Progenitor cell of endocrine pancreas (in vitro differentiated cells): ENCODE measurements at regions not wholly inside any gene's neighbourhood (a gene's known extent, or its start where the extent isn't known, plus 50 kb on each side); places are given as distances from the start of the nearest gene placed in this dataset.

Experiments used
- DNase-seq: peaks from one replicate; pipeline ENCODE4 v3.0.0; 2021; ENCODE audit warnings: low spot score; ENCODE audit not compliant: unreplicated experiment
- H3K27ac Mint-ChIP-seq: 2 replicates; pipeline ENCODE4 v1.8.0; 2021; ENCODE audit warnings: mild to moderate bottlenecking, moderate library complexity, mixed read lengths
- H3K27me3 Mint-ChIP-seq: 2 replicates; pipeline ENCODE4 v1.8.0; 2021; ENCODE audit warnings: mixed read lengths
- H3K36me3 Mint-ChIP-seq: 2 replicates; pipeline ENCODE4 v1.8.0; 2022; ENCODE audit warnings: mixed read lengths; ENCODE audit not compliant: insufficient read depth
- H3K4me1 Mint-ChIP-seq: 2 replicates; pipeline ENCODE4 v1.8.0; 2021; ENCODE audit warnings: low read depth, mixed read lengths
- H3K4me3 Mint-ChIP-seq: 2 replicates; pipeline ENCODE4 v1.8.0; 2021; ENCODE audit warnings: low read depth, mild to moderate bottlenecking, moderate library complexity, mixed read lengths
- H3K9me3 Mint-ChIP-seq: 2 replicates; pipeline ENCODE4 v1.8.0; 2021; ENCODE audit warnings: low read depth, mixed read lengths
- TF ChIP-seq, protein P1 (sequence below): fragments of 200-600 bp; sonication (generic); IDR thresholded peaks from one replicate; pipeline ENCODE4 v1.5.0; 2021; ENCODE audit warnings: antibody characterized with exemption, mild to moderate bottlenecking; ENCODE audit not compliant: unreplicated experiment

DNA sequence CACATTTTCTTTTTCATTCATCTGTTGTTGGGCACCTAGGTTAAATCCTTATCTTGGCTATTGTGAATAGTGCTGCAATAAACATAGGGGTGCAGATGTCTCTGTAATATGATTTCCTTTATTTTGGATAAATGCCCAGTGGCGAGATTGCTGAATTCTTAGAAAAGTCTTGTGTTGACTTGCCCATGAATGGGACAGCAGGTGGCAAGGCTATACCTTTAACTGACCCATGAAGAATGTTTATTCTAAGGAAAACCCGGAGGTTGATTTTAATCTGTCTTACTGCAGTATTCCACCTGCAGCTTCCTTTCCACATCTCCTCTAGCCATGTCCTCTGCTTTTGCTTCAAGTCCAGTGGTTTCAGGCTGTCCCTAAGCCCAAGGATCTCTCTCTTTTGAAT, 220.6 kb downstream of the SNCA start:
- Mint-ChIP-seq H3K4me1 (no peaks in the 10 kb centered on the region), H3K4me3 (no peak overlapping the region), H3K27ac (no peak overlapping the region), H3K9me3 (peaks cover 16% of the 10 kb centered on the region), H3K27me3 (no peaks in the 10 kb centered on the region), H3K36me3 (no peaks in the 10 kb centered on the region)
- DNase-seq: no peak
- TF ChIP-seq, protein P1, sequence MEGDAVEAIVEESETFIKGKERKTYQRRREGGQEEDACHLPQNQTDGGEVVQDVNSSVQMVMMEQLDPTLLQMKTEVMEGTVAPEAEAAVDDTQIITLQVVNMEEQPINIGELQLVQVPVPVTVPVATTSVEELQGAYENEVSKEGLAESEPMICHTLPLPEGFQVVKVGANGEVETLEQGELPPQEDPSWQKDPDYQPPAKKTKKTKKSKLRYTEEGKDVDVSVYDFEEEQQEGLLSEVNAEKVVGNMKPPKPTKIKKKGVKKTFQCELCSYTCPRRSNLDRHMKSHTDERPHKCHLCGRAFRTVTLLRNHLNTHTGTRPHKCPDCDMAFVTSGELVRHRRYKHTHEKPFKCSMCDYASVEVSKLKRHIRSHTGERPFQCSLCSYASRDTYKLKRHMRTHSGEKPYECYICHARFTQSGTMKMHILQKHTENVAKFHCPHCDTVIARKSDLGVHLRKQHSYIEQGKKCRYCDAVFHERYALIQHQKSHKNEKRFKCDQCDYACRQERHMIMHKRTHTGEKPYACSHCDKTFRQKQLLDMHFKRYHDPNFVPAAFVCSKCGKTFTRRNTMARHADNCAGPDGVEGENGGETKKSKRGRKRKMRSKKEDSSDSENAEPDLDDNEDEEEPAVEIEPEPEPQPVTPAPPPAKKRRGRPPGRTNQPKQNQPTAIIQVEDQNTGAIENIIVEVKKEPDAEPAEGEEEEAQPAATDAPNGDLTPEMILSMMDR: no peak

DNA sequence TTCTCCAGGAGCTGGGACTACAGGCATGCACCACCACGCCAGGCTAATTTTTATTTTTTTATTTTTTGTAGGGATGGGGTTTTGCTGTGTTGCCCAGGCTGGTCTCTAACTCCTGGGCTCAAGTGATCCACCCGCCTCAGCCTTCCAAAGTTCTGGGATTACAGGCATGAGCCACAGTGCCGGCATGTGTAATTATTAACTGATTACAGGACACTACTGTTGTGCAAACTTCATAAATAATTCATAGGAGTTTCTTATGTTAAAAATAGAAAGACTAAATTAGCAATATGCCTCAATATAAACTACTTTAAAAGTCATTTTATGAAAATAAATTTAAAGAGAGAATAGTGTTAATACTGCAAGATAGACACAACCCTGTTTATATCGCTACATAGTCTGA, 221.9 kb downstream of the SNCA start:
- H3K4me3 Mint-ChIP-seq: no peak overlapping the region
- H3K27me3 Mint-ChIP-seq: no peaks in the 10 kb centered on the region
- TF ChIP-seq, protein P1: no peak

DNA sequence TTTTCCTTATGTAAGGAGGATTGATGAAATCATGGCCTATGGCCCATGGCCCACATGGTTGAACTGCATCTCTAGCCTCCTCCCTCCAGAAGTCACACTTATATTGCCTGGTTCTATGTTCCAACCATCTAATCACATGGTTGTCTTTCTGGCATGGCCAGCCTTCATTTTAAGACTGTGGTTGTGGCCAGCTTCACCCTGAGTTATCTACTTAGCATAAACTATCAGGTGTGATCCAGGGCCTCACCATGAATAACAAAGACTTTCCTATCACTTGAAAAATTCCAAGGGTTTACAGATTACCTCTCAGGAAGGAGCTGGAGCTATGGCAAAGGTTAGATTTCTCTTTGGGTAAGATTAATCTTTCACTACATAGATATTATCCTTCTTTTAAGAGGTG, 222.8 kb downstream of the SNCA start:
- H3K4me1 Mint-ChIP-seq: no peaks in the 10 kb centered on the region
- H3K36me3 Mint-ChIP-seq: no peaks in the 10 kb centered on the region
- TF ChIP-seq, protein P1: no peak
- H3K9me3 Mint-ChIP-seq: peaks cover 26% of the 10 kb centered on the region
- no peak for DNase-seq
- H3K27ac Mint-ChIP-seq: no peak overlapping the region
- no peak overlapping the region for H3K4me3 Mint-ChIP-seq
- no peaks in the 10 kb centered on the region for H3K27me3 Mint-ChIP-seq

More for the DNA sequence above, 221.9 kb downstream of the SNCA start:
- Mint-ChIP-seq H3K27ac (no peak overlapping the region), H3K36me3 (no peaks in the 10 kb centered on the region), H3K9me3 (peaks cover 26% of the 10 kb centered on the region), H3K4me1 (no peaks in the 10 kb centered on the region)
- no peak for DNase-seq

DNA sequence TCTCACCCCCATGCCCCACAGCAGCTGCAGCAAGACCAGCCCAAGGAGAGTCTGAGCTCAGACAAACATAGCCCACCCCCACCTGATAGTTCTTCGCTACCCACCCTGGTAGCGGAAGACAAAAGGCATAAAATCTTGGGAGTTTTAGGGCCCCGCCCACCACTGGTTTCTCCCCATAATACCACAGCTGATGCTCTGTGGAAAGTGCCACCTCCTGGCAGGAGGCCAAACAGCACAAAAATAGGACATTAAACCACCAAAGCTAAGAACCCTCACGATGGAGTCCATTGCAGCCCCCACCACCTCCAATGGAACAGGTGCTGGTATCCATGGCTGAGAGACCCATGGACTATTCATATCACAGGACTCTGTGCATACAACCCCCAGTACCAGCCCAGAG, 226.7 kb downstream of the SNCA start:
- Mint-ChIP-seq H3K4me3 (no peak overlapping the region), H3K36me3 (no peaks in the 10 kb centered on the region), H3K4me1 (no peaks in the 10 kb centered on the region), H3K27ac (no peak overlapping the region), H3K27me3 (no peaks in the 10 kb centered on the region), H3K9me3 (peaks cover 26% of the 10 kb centered on the region)
- TF ChIP-seq, protein P1: no peak
- no peak for DNase-seq

DNA sequence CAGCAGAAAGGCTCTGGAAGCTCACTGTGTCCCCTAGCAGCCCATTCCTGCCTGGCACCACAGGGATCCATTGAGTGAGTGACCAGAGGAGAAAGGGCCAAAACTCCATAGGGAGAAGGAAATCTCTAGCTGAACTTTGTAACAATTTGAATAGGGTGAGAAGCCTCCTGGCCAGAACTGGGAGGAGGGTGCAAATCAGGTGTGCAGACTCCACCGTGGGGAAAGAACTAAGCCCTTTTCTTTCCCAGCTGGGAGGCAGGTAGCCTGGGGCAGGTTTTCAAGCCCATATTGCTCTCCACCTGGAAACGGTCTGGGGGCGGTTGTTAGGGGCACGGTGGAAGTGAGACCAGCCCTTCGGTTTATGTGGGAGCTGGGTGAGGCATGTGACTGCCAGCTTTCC, 227.2 kb downstream of the SNCA start:
- DNase-seq: no peak
- H3K4me3 Mint-ChIP-seq: no peak overlapping the region

More for the DNA sequence above, 227.2 kb downstream of the SNCA start:
- H3K9me3 Mint-ChIP-seq: peaks cover 29% of the 10 kb centered on the region
- H3K27ac Mint-ChIP-seq: no peak overlapping the region
- no peaks in the 10 kb centered on the region for H3K4me1 Mint-ChIP-seq
- TF ChIP-seq, protein P1: no peak
- H3K27me3 Mint-ChIP-seq: no peaks in the 10 kb centered on the region
- H3K36me3 Mint-ChIP-seq: no peaks in the 10 kb centered on the region
